CD4-positive, alpha-beta T cell treated with Interleukin-17A for 4 hours (primary cell): ENCODE measurements at regions not wholly inside any gene's neighbourhood (a gene's known extent, or its start where the extent isn't known, plus 50 kb on each side); places are given as distances from the start of the nearest gene placed in this dataset.

Source experiments
- DNase-seq: peaks from one replicate; pipeline ENCODE4 v3.0.0-alpha.2; 2020; ENCODE audit warnings: mixed read lengths

DNA sequence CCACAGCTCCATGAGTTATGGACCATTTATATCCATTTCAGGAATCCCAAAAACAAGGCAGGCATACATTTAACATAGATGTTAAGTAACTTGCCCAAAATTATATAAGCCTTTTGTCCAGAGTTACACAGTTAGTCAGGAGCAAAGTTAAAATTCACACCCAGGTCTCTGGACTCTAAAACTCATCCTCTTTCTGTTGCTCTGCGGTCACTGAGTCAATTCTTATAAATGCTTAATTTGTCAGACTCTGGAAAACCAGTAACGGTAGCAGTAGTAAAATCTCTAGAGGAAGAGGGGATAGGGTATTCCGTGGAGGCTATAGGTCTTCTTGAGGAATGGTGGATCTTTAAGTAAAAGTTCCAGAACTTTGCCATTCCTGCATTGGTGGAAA, 223.6 kb upstream of the JUN start:
- DNase-seq: no peak

DNA sequence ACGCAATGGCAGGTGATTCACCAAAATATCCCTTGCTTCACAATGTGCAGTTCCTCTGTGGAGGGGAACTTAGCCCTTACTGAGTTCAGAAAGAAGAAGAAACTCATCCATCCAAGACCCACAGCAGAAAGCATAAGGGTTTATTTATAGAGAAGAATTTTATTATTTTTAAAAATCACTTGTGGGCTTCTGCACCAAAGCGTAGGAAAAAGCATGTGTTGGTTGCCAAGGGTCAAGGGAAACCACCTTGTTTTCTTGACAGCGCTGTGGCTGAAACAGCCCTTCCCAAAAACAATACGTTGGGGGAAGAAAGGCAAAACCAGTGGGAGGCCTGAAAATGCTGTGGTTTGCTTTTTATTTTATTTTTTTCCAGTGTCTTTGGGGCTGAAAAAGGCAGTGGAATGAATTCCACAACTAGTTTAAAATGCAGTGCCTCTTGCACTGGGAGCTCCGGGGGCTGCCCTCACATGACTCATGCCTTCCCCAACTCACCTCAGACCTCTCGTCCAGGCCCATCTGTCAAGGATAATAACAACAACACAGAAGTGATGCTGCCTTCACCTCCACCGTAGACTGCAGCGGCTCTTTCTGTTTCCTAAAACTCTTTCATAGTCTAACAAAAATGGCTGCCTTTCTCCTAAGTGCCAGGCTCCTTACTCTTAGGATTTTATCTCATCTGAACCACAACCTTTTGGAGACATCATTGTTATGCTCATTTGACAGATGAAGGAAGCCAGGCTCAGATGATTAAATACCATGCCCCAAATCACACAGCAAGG, 224.2 kb upstream of the JUN start:
- no peak for DNase-seq

DNA sequence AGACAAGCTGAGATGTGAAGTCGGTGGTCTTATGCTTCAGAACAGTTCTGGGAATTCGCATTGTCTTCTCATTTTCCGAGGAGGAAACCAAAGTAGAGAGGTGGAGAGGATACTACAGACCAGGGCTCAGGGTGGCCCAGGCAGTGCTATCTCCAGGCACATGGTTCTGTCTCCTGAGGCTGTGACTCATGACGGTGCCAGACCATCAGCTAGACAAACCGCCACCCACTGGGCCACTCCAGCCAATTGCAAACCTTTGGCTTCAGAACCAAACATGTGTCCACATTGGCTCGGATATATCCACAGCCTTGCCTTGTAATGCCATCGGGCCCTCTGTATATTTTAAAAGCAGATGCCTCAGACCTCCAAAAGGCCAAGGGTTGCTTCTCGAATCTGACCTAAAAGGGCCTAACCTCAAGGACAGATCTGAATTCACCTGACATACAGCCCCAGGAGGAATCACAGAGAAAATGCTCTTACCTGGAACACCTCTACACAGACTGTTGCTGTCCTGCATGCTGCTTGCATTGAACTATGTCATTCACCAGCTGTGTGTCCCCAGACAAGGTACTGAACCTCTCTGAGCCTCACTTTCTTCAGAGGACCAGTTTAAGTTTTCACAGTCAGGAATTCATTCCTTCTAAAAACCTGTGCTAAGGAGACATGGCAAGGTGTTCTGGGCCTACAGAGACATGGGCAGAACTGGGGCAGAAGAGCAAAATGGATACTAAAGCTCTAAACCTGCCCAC, 224.9 kb upstream of the JUN start:
- DNase-seq: no peak

DNA sequence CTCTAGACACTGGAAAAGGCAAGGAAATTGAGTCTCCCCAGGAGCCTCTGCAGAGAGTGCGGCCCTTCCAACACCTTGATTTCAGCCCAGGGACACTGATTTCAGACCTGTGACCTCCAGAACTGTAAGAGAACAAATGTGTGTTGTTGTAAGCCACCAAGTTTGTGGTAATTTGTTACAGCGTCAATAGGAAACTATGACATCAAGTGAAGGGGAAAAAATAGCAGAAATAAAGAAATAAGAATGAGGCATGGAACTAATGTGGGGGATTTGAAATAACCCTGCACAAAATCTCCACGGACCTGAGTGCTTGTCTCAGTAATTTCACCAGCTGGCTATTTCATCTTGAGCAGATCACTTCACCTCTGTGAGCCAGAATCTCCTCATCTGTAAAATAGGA, 227.8 kb upstream of the JUN start:
- DNase-seq: no peak

DNA sequence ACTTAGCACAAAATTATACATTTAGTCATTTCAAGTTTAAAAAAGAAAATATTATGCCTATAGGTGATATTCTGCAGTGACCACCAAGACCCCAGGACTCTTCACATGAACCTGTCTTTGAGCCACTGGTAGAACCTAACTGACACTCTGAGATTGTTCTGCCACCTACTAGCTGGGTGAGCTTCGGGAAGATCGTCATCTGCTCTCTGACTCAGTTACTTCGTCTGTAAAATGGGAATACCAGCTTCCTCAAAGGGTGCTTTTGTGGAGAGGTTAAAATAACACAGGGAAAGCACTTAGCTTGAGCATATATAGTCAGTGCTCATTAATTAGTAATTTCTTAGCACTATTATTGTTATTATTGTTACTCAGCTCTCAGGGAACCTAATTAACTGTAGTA, 228.5 kb upstream of the JUN start:
- no peak for DNase-seq

DNA sequence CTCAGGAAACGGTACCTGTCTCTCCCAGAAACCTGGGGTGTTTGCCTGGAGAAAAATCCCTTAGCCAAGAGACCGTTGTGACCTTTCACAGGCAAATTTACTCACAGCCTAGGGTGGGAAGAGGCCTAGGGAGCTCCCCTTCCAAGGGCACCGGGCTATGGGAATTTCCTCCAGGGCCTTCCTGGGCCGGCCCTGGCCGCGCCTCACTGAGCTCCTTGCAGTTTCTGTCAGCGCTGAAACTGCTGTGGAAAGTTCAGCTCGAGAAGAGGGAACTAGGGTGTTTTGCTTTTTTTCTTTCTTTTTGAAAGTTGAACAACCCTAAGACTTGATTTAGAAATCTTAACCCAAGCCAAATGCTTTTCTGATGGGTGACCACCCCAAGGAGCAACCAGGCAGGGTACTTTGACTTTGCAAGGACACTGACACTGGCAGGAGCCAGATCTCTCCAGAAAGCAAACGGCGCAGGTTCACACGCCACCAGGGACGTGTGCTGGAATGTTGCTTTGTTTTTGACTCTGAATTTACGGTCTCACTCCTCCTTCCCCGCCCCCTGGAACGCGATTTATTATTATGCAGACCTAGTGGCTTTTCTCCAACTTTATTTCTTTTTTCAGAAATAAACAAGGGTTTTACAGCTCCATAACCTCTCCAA, 229.6 kb upstream of the JUN start:
- DNase-seq: no peak

DNA sequence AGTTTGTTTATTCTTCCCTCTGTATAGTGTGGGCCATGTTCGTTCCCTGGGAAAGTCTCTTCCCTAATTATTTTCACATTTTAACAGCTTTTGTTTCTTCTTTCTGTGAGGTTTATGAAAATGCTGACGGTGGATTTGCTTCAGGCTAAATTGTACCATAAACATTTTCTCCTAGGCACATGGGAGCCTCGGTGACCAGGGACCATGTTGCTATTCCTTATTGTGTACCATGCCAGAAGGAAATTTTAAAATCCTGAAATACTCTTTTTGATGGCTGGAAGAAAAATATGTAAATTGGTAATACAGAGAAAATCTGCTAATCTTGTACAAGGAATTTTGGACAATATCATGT, 230.1 kb upstream of the JUN start:
- DNase-seq: no peak

DNA sequence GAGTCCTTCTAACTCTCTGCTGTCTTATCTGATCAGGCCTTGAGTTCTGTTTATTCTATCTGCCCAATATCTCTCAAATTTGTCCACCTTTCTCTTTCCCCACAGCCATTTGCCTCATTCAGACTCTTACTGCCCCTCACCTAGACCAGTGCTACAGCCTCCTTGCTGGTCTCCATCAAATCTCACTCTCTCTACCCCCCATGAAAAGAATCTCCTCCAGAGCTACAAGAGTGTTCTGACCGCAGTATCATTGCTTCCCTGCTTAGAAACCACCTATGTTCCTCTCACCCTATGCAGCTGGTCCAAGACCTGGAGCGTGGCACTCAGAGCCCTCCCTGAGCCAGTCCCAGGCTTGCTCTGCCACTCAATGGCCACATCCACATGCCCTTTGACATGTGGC, 231.0 kb upstream of the JUN start:
- DNase-seq: no peak

DNA sequence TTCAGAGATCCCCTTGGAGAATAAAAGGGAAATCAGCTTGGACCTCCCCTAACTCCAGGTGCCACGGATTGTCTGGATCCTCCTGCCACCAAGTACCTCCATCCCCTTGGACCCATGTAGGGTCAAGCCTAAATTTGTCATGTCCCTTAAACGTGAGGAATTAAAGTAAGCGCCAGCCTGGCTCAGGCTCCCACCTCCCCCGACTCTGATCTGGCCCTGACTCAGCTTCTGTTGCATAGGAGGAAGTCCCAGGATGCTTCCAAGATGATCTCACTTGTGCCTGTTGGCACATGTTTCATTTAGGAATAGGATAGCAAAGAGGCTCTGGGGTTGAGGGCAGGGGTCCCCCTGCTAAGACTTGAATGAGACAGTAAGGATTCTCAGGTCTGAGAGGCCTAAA, 231.9 kb upstream of the JUN start:
- no peak for DNase-seq

DNA sequence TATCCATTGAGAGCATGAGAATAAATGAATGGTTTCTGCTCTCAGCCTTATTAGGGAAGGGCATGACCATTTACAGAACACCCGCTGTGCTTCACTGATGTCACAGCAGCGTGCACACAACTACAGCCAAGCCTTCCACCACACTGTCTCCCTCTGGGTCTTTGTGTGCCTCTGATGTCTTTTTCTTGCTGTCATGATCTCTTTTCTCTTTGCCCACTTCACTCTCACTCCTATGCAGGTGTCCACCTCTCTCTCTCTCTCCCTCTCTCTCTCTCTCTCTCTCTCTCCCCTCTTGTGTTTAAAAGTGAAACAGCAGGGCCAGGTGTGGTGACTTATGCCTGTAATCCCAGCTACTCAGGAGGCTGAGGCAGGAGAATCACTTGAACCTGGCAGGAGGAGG, 232.5 kb upstream of the JUN start:
- no peak for DNase-seq

DNA sequence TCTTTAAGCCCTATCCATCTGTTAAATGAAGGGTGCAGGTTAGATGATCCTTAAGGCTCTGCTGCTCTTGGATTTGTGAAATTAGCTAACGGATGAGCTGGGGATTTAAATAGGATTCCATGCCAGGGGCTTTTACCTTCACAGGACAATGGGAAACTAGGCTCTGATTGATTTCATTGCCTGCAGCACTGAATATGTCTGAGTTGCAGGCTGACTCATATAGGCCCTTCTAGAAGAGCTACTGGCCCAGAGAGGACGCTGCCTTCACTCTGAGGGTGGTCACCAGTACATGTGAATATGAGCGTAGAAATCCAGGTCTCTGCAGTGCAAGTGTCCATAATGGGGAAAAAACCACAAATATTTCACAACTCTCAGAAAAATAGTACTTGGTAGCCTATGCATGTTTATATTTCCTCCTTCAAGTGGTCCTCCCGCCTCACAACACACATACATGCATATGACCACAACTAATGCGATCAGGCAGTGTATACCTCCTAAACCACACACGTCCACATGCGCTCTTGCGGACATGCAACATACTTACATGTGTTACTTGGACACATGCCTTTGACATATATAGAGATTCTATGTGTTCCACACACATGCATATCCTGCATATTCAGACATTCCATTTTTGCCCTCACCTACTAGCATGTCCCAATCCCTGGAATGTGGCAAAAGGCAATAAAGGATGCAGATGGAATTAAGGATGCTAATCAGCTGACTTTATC, 233.8 kb upstream of the JUN start:
- DNase-seq: no peak

DNA sequence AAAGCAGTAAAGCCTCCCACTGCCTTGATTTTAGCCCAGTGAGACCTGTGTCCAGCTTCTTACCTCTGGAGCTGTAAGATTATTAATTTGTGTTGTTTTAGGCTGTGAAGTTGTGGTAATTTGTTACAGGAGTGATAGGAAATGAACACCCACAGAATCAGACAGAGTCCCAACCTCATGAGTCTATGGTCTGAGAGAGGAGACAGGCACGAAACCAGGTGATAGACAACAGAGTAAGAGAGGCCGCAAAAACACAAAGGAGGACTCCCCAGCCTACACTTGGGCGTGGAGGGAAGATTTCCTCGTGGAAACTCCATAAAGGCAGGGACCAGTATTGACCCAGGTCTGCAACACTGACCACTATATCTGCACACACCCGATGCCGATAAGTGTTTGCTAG, 234.6 kb upstream of the JUN start:
- DNase-seq: no peak

DNA sequence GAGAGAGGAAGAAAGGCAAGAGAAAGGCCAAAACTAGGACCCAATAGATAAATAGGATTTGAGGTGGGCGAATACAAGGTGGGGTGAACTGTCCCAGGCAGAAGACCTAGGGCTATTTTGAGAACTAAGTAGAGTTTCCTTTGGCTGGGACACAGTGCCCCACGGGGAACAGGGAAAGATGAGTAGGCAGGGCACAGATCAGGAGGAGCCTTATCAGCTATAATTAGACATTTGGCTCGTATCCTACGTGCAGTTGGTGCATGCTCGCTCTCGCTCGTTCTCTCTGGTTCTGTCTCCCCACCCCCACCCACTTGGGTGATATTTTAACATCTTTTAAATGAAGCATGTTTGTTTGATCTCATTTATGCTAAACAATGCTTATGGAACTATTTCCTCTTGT, 235.0 kb upstream of the JUN start:
- DNase-seq: no peak

DNA sequence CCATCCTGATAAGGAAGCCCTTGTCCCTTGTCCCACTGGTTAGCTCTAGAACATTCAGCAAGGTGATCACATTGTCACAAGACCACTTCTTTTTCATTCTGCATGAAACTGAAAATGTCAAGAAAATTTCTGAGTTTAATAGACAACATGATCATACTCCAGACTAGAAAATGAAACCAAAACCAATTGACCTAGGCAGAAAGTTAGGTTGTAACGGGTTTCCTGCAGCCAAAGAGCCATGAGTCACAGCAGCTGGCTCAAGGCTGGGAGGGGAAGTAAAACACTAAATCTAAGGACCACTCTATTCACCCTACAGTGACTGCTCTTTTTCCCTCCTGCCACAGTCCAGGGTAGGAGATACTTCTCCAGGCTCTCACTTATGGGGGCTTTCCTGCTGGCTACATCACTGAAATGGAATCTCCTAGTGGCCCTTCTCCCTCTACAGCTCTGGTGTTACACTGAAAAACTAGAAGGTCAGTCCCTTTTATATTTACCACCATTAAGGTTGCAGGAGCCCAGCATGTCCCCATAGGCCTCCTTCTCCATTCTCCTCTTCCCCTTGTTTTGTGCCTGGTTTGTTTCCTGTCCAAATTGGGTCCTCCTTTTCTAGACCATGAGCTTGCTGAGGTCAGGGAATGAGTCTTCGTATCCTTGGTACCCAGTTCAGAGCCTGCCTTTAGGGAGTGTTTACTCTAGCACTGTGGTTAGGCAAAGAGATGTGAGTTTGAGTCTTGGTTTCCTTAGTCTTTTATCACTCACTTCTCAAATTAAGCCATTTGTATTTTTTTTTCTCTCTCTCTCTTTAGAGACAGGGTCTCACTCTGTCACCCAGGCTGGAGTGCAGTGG, 236.5 kb upstream of the JUN start:
- DNase-seq: peak; percentile 66

DNA sequence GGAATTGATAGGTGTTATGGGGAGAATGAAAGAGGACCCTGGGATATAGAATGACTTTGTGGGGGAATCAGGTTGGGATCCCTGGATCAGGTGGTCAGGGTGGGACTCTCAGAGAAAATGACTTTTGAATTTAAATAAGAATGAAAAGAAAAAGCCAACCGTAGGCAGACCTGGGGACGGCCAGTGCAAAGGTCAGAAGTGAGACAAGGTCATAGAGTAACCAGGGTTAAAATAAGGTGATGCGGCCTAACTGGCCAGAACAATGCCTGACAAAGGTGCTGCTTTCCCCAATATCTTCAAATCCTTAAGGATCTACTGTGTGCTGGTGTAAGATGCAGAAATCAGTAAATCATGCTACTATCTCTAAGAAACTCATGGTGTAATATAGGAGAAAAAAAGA, 238.4 kb upstream of the JUN start:
- DNase-seq: no peak

DNA sequence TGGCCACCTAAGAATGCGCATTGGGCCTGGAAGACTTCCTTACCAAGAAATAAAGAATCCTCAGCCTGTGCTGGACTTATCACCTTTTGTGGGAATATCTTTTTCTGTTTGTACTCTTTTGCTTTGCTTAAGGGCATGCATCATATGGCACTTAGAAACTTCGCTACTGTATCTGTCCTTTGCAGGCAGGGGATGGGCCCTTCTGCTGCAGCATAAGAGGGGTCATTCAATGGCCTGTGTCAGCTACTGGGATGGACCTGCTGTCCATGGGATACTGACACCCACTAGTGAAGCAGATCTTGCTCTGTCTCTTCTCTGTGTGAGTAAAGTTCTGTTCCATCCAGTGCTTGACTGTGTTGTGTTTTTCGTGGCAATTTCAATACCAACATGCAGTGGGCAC, 239.0 kb upstream of the JUN start:
- DNase-seq: no peak

DNA sequence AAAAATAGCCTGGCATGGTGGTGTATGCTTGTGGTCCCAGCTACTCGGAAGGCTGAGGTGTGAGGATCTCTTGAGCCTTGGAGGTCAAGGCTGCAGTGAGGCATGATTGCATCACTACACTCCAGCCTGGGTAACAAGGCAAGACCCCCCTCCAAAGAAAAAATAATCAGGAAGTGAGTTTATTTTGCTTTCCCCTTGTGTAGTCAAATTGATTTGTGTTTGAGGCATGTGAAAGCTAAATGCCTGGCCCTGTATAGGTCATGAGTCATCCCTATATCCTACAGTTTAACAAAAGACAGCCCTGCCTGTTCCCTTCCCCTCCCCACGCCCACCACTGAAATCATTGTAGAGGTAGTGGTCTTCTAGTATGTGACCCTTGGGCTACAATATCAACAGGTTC, 241.4 kb upstream of the JUN start:
- no peak for DNase-seq

DNA sequence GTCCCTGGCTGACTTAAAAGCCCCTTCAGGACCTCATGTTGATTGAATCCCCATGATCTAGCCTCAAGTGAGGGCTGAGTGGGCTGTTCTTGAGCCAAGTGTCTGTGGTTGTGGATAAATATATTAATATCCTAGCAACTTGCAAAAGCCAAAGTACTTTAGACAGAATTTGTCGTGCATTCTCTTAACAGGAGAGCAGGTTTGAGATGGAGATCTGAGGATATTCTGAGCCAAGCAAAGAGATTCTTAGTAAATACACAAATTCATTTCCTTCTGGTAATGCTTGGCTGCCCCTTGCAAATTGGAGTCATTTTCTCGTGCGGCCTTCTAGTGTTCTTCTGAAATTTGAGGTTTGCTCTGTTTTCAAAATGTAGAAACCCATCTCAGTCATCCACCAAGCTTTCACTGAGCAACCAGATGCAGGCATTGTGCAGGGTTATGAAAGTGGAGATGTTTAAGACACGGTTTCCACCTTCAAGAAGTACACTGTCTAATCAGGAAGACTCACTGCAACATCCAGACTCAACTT, 242.1 kb upstream of the JUN start:
- no peak for DNase-seq

DNA sequence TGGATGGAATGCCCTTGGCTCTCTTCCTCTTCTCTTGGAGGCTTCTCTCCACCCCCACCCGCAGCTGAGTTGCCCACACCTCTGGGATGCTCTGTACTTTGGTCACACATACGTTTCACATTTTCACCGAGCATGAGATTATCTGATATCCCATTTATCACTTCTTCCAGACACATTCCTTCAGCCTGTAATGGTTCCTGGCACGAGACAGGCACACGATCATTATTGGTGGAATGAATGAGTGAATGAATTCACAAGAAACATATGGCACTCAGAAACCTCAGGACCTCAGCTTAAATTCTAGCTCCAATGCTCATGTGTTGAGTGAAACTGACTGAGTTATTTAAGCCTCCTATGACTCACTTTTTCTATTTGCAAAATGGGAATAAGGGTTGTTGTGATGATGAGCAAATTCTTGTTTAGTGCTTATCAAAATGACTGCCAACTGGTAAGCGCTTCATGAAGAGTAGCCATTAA, 242.7 kb upstream of the JUN start:
- no peak for DNase-seq

DNA sequence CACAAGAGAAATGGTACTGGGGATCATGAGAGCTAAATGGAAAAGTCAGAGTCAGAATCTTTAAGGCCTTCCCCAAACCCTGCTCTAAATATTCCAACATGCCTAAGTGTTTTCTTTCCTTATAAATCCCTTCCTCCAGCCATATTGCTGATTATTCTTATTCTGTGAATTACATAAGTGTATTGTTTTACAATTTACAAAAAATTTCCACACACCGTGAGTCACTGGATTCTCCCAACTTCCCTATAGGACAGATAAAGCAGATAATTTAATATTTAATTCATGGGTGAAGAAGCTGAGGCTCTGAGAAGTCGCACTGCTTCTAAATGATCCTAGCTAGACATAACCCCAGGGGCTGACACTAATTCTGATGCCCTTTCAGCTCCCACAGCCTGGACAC, 243.3 kb upstream of the JUN start:
- DNase-seq: no peak

DNA sequence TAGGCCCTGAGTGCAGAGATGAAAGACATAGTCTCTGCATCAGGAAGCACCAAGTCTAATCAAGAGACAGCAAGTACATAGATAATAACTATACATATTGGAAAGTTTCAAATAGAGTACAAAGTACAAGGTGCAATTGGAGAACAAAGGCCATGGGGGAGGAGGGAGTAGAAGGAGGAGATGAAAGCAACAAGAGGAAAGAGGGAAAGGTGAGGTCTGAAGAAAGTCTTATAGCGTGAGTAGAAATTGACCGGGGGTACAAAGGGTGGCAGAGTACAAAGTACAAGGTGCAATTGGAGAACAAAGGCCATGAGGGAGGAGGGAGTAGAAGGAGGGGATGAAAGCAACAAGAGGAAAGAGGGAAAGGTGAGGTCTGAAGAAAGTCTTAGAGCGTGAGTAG, 244.2 kb upstream of the JUN start:
- DNase-seq: no peak
